ACC112 (cell line): ENCODE measurements at regions not wholly inside any gene's neighbourhood (a gene's known extent, or its start where the extent isn't known, plus 50 kb on each side); places are given as distances from the start of the nearest gene placed in this dataset.

ENCODE experiments used
- H2AFZ ChIP-seq: fragments of 200-600 bp; sonication (generic); one replicate; pipeline ENCODE4 v1.6.0; 2017; ENCODE audit warnings: antibody characterized with exemption, low read length; ENCODE audit not compliant: unreplicated experiment
- H3K27ac ChIP-seq: fragments of 200-600 bp; sonication (generic); 2 replicates; pipeline ENCODE4 v1.5.1; 2014; ENCODE audit warnings: low read depth, mild to moderate bottlenecking, antibody characterized with exemption, low read length, moderate library complexity
- H3K27me3 ChIP-seq: fragments of 200-600 bp; sonication (generic); 2 replicates; pipeline ENCODE4 v1.6.1; 2014; ENCODE audit warnings: mild to moderate bottlenecking, antibody characterized with exemption, low read length, moderate library complexity, mixed read lengths; ENCODE audit not compliant: insufficient read depth
- H3K36me3 ChIP-seq: fragments of 200-600 bp; sonication (generic); 2 replicates; pipeline ENCODE4 v1.6.1; 2016; ENCODE audit warnings: mild to moderate bottlenecking, antibody characterized with exemption, low read length, moderate library complexity, mixed read lengths; ENCODE audit not compliant: insufficient read depth
- H3K4me1 ChIP-seq: fragments of 200-600 bp; sonication (generic); one replicate; pipeline ENCODE4 v1.6.1; 2016; ENCODE audit warnings: low read length, mixed read lengths; ENCODE audit not compliant: insufficient read depth, unreplicated experiment, control insufficient read depth
- H3K4me3 ChIP-seq: fragments of 200-600 bp; sonication (generic); 2 replicates; pipeline ENCODE4 v1.5.1; 2014; ENCODE audit warnings: mild to moderate bottlenecking, low read depth, low read length
- H3K79me2 ChIP-seq: fragments of 200-600 bp; sonication (generic); one replicate; pipeline ENCODE4 v1.6.0; 2016; ENCODE audit warnings: low read length; ENCODE audit not compliant: control insufficient read depth, unreplicated experiment, insufficient read depth

DNA sequence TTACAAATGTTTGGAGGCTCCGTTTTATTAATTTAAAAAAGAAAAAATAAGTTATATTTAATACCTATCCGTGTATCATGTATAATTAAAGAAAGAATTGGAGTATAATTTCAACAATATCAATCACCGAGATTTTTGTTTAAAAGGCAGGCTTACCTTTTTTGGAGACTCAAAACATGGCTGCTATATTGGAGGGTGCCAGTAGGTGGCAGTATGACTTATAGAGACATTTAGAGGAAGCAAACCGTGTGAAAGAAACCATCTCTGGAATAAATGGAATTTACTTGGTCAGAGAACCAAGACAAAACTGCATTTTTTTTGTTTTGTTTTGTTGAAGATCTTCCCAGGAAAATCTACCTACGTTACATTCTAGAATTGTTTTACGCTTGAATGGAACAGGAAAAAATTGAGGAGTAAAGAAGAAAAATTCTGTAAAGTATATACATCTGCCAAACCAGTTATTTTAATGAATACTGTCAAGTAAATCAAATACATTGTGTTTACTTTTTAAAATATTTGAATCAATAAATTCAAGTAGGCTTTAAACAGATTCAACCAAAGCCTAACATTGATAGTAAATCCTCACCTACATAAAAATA is 802.6 kb upstream of the ALCAM start:
- Histone ChIP-seq H3K27ac (no peak overlapping the region), H3K79me2 (no peaks in the 10 kb centered on the region), H3K4me1 (peaks cover 6% of the 10 kb centered on the region), H3K27me3 (no peaks in the 10 kb centered on the region), H3K4me3 (no peak overlapping the region), H3K36me3 (no peaks in the 10 kb centered on the region), H2AFZ (no peak overlapping the region)

DNA sequence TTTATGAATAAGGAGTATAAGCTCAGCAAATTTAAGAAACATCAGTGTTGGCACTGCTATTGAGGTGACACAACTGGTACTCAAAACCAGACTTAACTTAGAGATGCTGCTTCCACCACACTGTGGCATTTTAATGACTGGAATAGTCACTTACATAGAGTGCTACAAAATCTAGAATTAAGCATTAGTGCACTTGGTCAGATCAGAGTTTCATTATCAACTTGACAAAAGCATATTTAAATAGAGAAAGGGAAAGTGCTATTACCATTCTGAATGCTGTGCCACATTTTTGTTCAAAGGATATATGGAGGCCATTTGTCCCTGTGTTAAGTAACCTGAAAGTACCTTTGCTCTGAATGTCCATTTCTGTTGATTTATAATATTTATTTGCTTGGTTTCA is 800.7 kb upstream of the ALCAM start:
- Histone ChIP-seq H3K27me3 (no peaks in the 10 kb centered on the region), H2AFZ (no peak overlapping the region), H3K4me3 (no peak overlapping the region), H3K4me1 (peaks cover 6% of the 10 kb centered on the region), H3K27ac (no peak overlapping the region), H3K36me3 (no peaks in the 10 kb centered on the region), H3K79me2 (no peaks in the 10 kb centered on the region)

- no peaks in the 10 kb centered on the region for H3K4me1 ChIP-seq
- no peak overlapping the region for H3K27ac ChIP-seq
- no peak overlapping the region for H2AFZ ChIP-seq
- no peaks in the 10 kb centered on the region for H3K79me2 ChIP-seq
- no peaks in the 10 kb centered on the region for H3K36me3 ChIP-seq
- H3K4me3 ChIP-seq: no peak overlapping the region
- H3K27me3 ChIP-seq: no peaks in the 10 kb centered on the region
Measured at GRCh38 chr3:104575634-104576033, 791.1 kb upstream of the ALCAM start.

DNA sequence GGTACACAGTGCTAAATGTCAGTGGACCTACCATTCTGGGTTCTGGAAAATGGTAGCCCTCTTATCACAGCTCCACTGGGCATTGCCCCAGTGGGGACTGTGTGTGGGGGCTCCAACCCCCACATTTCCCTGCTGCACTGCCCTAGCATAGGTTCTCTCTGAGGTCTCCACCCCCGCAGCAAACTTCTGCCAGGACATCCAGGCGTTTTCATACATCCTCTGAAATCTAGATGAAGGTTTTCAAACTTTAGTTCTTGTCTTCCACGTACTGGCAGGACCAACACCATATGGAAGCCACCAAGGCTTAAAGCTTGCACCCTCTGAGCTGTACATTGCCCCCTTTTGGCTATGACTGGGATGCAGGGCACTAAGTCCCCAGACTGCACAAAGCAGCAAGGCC is 788.2 kb upstream of the ALCAM start:
- no peaks in the 10 kb centered on the region for H3K79me2 ChIP-seq
- no peaks in the 10 kb centered on the region for H3K27me3 ChIP-seq
- no peak overlapping the region for H3K4me3 ChIP-seq
- H3K36me3 ChIP-seq: no peaks in the 10 kb centered on the region
- no peaks in the 10 kb centered on the region for H3K4me1 ChIP-seq
- no peak overlapping the region for H3K27ac ChIP-seq
- H2AFZ ChIP-seq: no peak overlapping the region

GRCh38 chr3:104582092-104582491 is 784.6 kb upstream of the ALCAM start:
- no peaks in the 10 kb centered on the region for H3K79me2 ChIP-seq
- no peak overlapping the region for H3K27ac ChIP-seq
- no peaks in the 10 kb centered on the region for H3K27me3 ChIP-seq
- H3K36me3 ChIP-seq: no peaks in the 10 kb centered on the region
- H2AFZ ChIP-seq: no peak overlapping the region
- H3K4me1 ChIP-seq: no peaks in the 10 kb centered on the region
- no peak overlapping the region for H3K4me3 ChIP-seq

DNA sequence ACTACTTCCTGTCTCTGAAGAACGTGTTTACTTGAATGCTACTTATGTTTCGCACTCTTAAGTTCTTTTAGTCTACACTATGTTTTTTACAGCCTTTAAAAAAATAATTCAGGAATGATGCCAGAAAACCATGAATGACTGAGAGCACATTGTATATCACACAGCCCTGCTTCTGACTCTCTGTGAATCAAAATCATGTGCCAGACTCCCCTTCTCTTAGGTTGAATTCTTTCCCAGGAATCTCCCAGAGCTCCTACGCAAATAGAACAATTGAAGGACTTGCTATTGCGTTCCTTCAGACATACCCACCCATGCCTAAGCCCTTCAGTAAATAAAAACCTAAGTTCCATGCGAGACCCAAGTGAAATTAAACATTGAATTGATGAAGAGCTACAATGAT is 782.0 kb upstream of the ALCAM start:
- Histone ChIP-seq H3K4me3 (no peak overlapping the region), H2AFZ (no peak overlapping the region), H3K36me3 (no peaks in the 10 kb centered on the region), H3K4me1 (no peaks in the 10 kb centered on the region), H3K27ac (no peak overlapping the region), H3K27me3 (no peaks in the 10 kb centered on the region), H3K79me2 (no peaks in the 10 kb centered on the region)

DNA sequence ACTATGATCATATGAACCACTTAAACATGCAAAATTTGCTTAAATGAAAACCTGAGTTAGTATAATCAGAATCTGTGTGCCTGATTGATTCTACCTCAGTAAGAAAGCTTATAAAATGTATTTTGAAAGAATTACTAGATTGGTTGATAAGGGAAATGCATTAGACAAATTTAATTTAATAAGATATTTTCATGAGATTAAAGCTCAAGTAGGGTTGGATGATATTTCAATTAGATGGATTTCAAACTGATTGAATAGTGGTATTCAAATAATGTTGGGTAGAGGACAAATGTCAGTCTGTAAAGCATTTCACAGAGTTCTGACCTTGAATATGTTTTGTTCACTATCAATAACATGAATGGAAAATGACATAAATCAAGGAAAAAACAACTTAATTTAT is 780.4 kb upstream of the ALCAM start:
- Histone ChIP-seq H3K36me3 (no peaks in the 10 kb centered on the region), H3K27me3 (no peaks in the 10 kb centered on the region), H3K79me2 (no peaks in the 10 kb centered on the region), H3K27ac (no peak overlapping the region), H3K4me1 (no peaks in the 10 kb centered on the region), H2AFZ (no peak overlapping the region), H3K4me3 (no peak overlapping the region)

DNA sequence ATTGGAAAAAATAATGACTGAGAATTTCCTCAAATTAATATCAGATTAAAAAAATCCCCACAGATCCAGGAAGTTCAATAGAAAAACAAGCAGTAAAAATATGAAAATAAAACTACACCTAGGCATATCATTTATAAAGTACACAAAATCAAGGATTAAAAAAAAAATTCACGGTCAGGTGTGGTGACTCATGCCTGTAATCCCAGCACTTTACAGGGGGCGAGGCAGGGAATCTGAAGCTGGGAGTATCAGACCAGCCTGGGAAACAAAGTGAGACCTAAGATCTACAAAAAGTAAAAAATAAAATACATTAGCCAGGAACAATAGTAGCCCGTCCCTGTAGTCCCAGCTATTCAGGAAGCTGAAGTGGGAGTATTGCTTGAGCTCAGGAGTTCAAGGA is 778.3 kb upstream of the ALCAM start:
- no peaks in the 10 kb centered on the region for H3K36me3 ChIP-seq
- H3K79me2 ChIP-seq: no peaks in the 10 kb centered on the region
- H2AFZ ChIP-seq: no peak overlapping the region
- H3K4me3 ChIP-seq: no peak overlapping the region
- H3K4me1 ChIP-seq: no peaks in the 10 kb centered on the region
- H3K27me3 ChIP-seq: no peaks in the 10 kb centered on the region
- H3K27ac ChIP-seq: no peak overlapping the region

GRCh38 chr3:104591776-104592175 is 774.9 kb upstream of the ALCAM start:
- Histone ChIP-seq H2AFZ (no peak overlapping the region), H3K27me3 (no peaks in the 10 kb centered on the region), H3K27ac (no peak overlapping the region), H3K79me2 (no peaks in the 10 kb centered on the region), H3K4me1 (no peaks in the 10 kb centered on the region), H3K4me3 (no peak overlapping the region), H3K36me3 (no peaks in the 10 kb centered on the region)

DNA sequence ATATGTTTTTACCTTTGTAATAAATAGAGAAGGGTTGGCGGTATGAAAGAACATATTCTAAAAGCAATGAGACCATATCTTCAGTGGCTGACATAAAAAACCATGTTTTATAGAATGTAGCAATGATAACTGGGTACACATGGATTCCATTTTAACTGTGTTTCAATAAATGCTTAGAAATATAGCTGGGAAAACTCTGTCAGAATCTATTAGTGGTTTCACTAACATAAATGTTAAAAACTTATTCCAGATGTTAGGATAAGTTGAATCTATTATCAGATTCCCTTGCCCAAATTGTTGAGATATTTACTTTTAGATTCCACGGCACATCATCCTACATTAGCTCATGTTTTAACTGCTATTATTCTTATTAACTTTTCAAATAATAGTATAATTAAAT is 772.2 kb upstream of the ALCAM start:
- H3K36me3 ChIP-seq: no peaks in the 10 kb centered on the region
- H3K4me1 ChIP-seq: no peaks in the 10 kb centered on the region
- no peaks in the 10 kb centered on the region for H3K27me3 ChIP-seq
- no peak overlapping the region for H3K27ac ChIP-seq
- no peak overlapping the region for H2AFZ ChIP-seq
- no peak overlapping the region for H3K4me3 ChIP-seq
- H3K79me2 ChIP-seq: no peaks in the 10 kb centered on the region

GRCh38 chr3:104596054-104596453 is 770.7 kb upstream of the ALCAM start:
- Histone ChIP-seq H3K79me2 (no peaks in the 10 kb centered on the region), H3K4me3 (no peak overlapping the region), H3K27ac (no peak overlapping the region), H3K4me1 (no peaks in the 10 kb centered on the region), H2AFZ (no peak overlapping the region), H3K36me3 (no peaks in the 10 kb centered on the region), H3K27me3 (no peaks in the 10 kb centered on the region)
